BLaER1 (cell line): ENCODE measurements at regions not wholly inside any gene's neighbourhood (a gene's known extent, or its start where the extent isn't known, plus 50 kb on each side); places are given as distances from the start of the nearest gene placed in this dataset.
"Not testable (repeated sequence)": the region's sequence is repeated elsewhere in the genome, so short reads cannot be mapped to it uniquely, and the experiment has no call there.

Experiments used
- H3K27ac ChIP-seq: shearing (Covaris generic); formaldehyde crosslinking; 2 replicates; pipeline ENCODE4 v1.8.1; 2022
- H3K27me3 ChIP-seq: shearing (Covaris generic); formaldehyde crosslinking; 2 replicates; pipeline ENCODE4 v1.8.1; 2022
- H3K36me3 ChIP-seq: shearing (Covaris generic); formaldehyde crosslinking; 2 replicates; pipeline ENCODE4 v1.8.1; 2022
- H3K4me1 ChIP-seq: shearing (Covaris generic); formaldehyde crosslinking; 2 replicates; pipeline ENCODE4 v1.8.1; 2022
- H3K4me2 ChIP-seq: shearing (Covaris generic); formaldehyde crosslinking; 2 replicates; pipeline ENCODE4 v1.8.1; 2022
- H3K4me3 ChIP-seq: shearing (Covaris generic); formaldehyde crosslinking; 2 replicates; pipeline ENCODE4 v1.8.1; 2022
- H3K9ac ChIP-seq: shearing (Covaris generic); formaldehyde crosslinking; 2 replicates; pipeline ENCODE4 v1.8.1; 2022
- H3K9me3 ChIP-seq: shearing (Covaris generic); formaldehyde crosslinking; 2 replicates; pipeline ENCODE4 v1.8.1; 2022
- H4K20me1 ChIP-seq: shearing (Covaris generic); formaldehyde crosslinking; 2 replicates; pipeline ENCODE4 v1.8.1; 2022
- Cebpa-rat ChIP-seq: shearing (Covaris generic); IDR thresholded peaks from 2 replicates; pipeline ENCODE4 v1.8.1; 2022

DNA sequence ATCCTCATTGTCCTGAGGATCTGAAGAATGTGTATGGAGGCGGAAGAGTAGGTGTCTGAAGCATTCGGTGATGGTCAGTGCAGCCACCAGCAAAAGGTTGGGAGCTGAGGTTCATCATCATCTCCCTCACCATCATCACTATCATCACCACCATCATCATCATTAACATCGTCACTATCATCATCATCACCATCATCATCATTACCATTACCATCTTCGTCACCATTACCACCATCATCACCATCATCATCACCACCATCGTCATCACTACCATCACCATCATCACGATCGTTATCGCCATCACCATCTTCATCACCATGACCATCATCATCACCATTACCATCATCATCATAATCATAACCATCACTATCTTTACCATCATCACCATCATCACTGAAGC is 90.8 kb upstream of the TMEM132D start:
- no peak overlapping the region for H3K9ac ChIP-seq
- no peak for TF ChIP-seq Cebpa-rat
- no peak overlapping the region for H3K4me3 ChIP-seq
- no peaks in the 10 kb centered on the region for H4K20me1 ChIP-seq
- H3K36me3 ChIP-seq, result no peaks in the 10 kb centered on the region
- no peaks in the 10 kb centered on the region for H3K9me3 ChIP-seq
- H3K27ac ChIP-seq, result no peak overlapping the region
- no peaks in the 10 kb centered on the region for H3K4me1 ChIP-seq
- H3K27me3 ChIP-seq, result no peaks in the 10 kb centered on the region
- H3K4me2 ChIP-seq, result no peak overlapping the region

- no peak overlapping the region for H3K4me3 ChIP-seq
Measured at GRCh38 chr12:129997239-129997638, 93.4 kb upstream of the TMEM132D start.

DNA sequence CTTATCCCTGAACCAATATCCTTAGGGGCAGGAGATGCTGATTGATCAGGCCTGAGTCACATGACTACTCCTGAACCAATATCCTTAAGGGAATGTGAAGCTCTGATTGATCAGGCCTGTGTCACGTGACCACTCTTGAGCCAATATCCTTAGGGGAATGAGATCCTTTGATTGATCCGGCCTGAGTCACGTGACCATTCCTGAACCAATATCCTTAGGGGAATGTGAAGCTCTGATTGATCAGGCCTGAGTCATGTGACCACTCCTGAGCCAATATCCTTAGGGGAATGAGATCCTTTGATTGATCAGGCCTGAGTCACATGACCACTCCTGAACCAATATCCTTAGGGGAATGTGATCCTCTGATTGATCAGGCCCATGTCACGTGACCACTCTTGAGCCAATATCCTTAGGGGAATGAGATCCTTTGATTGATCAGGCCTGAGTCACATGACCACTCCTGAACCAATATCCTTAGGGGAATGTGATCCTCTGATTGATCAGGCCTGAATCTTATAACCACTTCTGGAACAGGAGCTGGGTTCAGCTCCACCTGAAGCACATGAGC is 100.6 kb upstream of the TMEM132D start:
- not testable (repeated sequence) for H3K9me3 ChIP-seq, H3K36me3 ChIP-seq, H4K20me1 ChIP-seq, H3K4me2 ChIP-seq, H3K27ac ChIP-seq, H3K9ac ChIP-seq, H3K4me3 ChIP-seq, H3K4me1 ChIP-seq, H3K27me3 ChIP-seq

More at GRCh38 chr12:129997239-129997638, 93.4 kb upstream of the TMEM132D start:
- H3K9ac ChIP-seq, result no peak overlapping the region
- H3K27me3 ChIP-seq, result no peaks in the 10 kb centered on the region
- no peaks in the 10 kb centered on the region for H4K20me1 ChIP-seq
- TF ChIP-seq Cebpa-rat, result no peak
- no peak overlapping the region for H3K27ac ChIP-seq
- H3K36me3 ChIP-seq, result no peaks in the 10 kb centered on the region
- H3K4me2 ChIP-seq, result no peak overlapping the region
- no peaks in the 10 kb centered on the region for H3K9me3 ChIP-seq
- no peaks in the 10 kb centered on the region for H3K4me1 ChIP-seq

DNA sequence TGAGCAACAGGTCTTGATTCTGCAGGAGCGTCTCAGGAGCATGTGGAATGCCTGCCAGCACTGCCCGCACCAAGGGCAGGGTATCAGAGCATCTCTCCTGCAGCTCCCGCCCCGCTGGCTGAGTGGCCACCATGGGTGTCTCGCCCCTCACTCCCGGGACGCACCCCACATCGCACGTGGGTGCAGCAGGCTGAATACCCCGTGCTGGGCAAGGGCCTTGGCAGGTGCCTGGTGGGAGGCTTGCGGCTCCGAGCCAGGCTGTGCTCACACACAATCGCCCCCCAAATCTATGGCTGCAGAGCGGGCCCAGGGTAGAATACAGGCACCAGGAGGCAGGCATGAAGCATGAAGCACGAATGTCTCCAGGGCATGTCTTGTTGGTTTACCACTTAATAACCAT is 103.9 kb upstream of the TMEM132D start:
- peaks cover 26% of the 10 kb centered on the region for H3K4me1 ChIP-seq
- H3K27me3 ChIP-seq, result no peaks in the 10 kb centered on the region

GRCh38 chr12:130008241-130008640 is 104.4 kb upstream of the TMEM132D start:
- Histone ChIP-seq H3K4me2 (no peak overlapping the region), H3K36me3 (no peaks in the 10 kb centered on the region), H4K20me1 (no peaks in the 10 kb centered on the region), H3K9ac (no peak overlapping the region), H3K4me1 (peaks cover 26% of the 10 kb centered on the region), H3K27me3 (no peaks in the 10 kb centered on the region), H3K4me3 (no peak overlapping the region), H3K9me3 (no peaks in the 10 kb centered on the region), H3K27ac (no peak overlapping the region)
- no peak for TF ChIP-seq Cebpa-rat

More for the DNA sequence above, 103.9 kb upstream of the TMEM132D start:
- Histone ChIP-seq H3K4me3 (no peak overlapping the region), H3K9me3 (no peaks in the 10 kb centered on the region), H3K4me2 (no peak overlapping the region), H4K20me1 (no peaks in the 10 kb centered on the region), H3K27ac (no peak overlapping the region), H3K36me3 (no peaks in the 10 kb centered on the region), H3K9ac (no peak overlapping the region)
- no peak for TF ChIP-seq Cebpa-rat

- Histone ChIP-seq H3K4me2 (no peak overlapping the region), H3K4me3 (no peak overlapping the region), H3K27ac (no peak overlapping the region), H3K36me3 (no peaks in the 10 kb centered on the region), H3K4me1 (peaks cover 29% of the 10 kb centered on the region), H3K9me3 (no peaks in the 10 kb centered on the region), H3K27me3 (peaks cover 5% of the 10 kb centered on the region; the same call in 1 of the 2 replicates), H4K20me1 (no peaks in the 10 kb centered on the region), H3K9ac (no peak overlapping the region)
- TF ChIP-seq Cebpa-rat, result no peak
Measured at GRCh38 chr12:130009961-130010360, 106.1 kb upstream of the TMEM132D start.

DNA sequence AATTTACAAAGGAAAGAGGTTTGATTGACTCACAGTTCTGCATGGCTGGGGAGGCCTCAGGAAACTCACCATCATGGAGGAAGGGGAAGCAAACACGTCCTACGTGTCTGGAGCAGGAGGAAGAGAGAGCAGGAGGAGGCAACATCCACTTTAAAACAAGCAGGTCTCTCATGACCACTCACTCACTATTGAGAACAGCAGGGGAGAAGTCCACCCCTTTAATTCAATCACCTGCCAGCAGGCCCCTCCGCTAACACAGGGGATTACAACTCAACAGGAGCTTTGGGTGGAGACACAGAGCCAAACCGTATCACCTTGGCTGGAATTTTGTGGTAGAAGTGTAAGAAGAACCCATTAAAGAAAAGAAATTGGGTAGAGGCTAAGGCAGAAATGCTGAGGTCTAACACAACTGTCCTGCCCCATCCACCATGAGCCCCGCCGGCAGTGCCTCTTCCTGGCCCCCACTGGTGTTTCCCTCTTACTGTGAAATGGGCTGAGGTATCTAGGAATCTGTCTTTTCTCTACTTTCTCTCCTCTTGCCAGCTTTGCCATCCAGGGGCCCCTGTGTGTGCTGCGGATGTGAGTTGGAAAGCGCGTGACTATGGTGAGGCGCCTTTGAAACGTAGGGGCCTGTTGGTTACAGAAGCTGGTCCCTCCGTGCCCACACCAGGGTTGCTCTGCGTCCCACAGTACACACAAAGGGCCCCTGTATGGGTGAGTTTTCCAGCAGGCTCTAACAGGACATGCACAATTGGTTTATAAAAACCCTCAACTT is 108.0 kb upstream of the TMEM132D start:
- no peak overlapping the region for H3K27ac ChIP-seq
- H3K27me3 ChIP-seq, result peaks cover 5% of the 10 kb centered on the region; the same call in 1 of the 2 replicates
- peaks cover 29% of the 10 kb centered on the region for H3K4me1 ChIP-seq
- H3K36me3 ChIP-seq, result no peaks in the 10 kb centered on the region
- H3K9me3 ChIP-seq, result no peaks in the 10 kb centered on the region
- no peak overlapping the region for H3K9ac ChIP-seq
- no peaks in the 10 kb centered on the region for H4K20me1 ChIP-seq
- TF ChIP-seq Cebpa-rat, result no peak
- no peak overlapping the region for H3K4me3 ChIP-seq
- peak overlapping the region; percentile 32 for H3K4me2 ChIP-seq

DNA sequence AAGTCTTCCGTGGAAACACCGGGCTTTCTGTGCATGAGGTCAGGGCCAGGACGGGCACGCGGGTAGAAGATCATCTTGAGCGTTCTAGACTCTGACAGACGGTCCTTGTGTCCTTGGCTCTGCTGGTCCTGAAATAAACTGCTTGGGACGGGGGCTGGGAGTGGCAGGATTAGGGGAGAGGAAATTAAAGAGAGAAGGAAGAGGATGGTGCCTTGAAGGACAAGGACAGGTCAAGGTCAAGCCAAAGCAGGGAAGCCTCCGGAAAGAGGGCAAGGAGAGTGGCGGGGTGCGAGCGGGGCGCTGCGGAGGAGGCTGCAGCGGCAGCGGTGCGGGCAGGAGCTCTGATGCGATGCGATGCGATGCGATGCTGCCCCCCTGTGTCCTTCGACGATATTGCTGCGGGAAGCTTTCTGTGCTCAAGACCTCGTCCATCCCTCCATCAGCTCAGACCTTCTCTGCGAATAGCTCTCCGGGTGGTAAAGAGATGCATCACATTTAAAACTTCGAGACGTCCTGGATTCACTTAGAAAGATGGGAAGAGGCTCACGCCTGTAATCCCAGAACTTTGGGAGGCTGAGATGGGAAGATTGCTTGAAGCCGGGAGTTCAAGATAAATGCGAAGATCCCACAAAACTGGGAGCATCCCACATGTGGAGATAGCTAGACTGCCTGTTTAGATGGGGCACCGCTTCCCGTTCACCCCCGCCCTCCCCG is 110.1 kb upstream of the TMEM132D start:
- H3K4me3 ChIP-seq, result no peak overlapping the region
- H3K4me1 ChIP-seq, result peaks cover 38% of the 10 kb centered on the region
- peak overlapping the region; percentile 41; the same call in 1 of the 2 replicates for H3K4me2 ChIP-seq
- no peaks in the 10 kb centered on the region for H3K9me3 ChIP-seq
- H3K9ac ChIP-seq, result no peak overlapping the region
- no peaks in the 10 kb centered on the region for H4K20me1 ChIP-seq
- no peak for TF ChIP-seq Cebpa-rat
- H3K27ac ChIP-seq, result no peak overlapping the region
- H3K36me3 ChIP-seq, result no peaks in the 10 kb centered on the region
- peaks cover 5% of the 10 kb centered on the region; the same call in 1 of the 2 replicates for H3K27me3 ChIP-seq

- Histone ChIP-seq H3K9ac (no peak overlapping the region), H3K4me1 (peaks cover 38% of the 10 kb centered on the region), H3K27me3 (peaks cover 5% of the 10 kb centered on the region; the same call in 1 of the 2 replicates), H3K27ac (no peak overlapping the region), H3K4me3 (no peak overlapping the region), H4K20me1 (no peaks in the 10 kb centered on the region), H3K4me2 (no peak overlapping the region), H3K9me3 (no peaks in the 10 kb centered on the region), H3K36me3 (no peaks in the 10 kb centered on the region)
- TF ChIP-seq Cebpa-rat, result no peak
Measured at GRCh38 chr12:130014485-130014807, 110.6 kb upstream of the TMEM132D start.

GRCh38 chr12:130016194-130016593 is 112.4 kb upstream of the TMEM132D start:
- no peak overlapping the region for H3K4me2 ChIP-seq
- TF ChIP-seq Cebpa-rat, result no peak
- H4K20me1 ChIP-seq, result no peaks in the 10 kb centered on the region
- H3K9ac ChIP-seq, result no peak overlapping the region
- no peaks in the 10 kb centered on the region for H3K9me3 ChIP-seq
- H3K4me1 ChIP-seq, result peaks cover 26% of the 10 kb centered on the region
- peaks cover 5% of the 10 kb centered on the region; the same call in 1 of the 2 replicates for H3K27me3 ChIP-seq
- H3K36me3 ChIP-seq, result no peaks in the 10 kb centered on the region
- H3K27ac ChIP-seq, result no peak overlapping the region
- H3K4me3 ChIP-seq, result no peak overlapping the region
